Duodenal mucosa (tissue), 2 donors: ENCODE measurements at regions not wholly inside any gene's neighbourhood (a gene's known extent, or its start where the extent isn't known, plus 50 kb on each side); places are given as distances from the start of the nearest gene placed in this dataset.

Source experiments
- H3K27ac ChIP-seq: one replicate; pipeline ENCODE4 v1.7.0; 2013; ENCODE audit warnings: low read depth, low read length
- H3K27me3 ChIP-seq, 2 donors: one replicate each; pipeline ENCODE4 v1.7.0; 2013; ENCODE audit warnings: low read length in 2 of 2, control low read depth in 1 of 2; ENCODE audit not compliant: insufficient read depth in 2 of 2, control insufficient read depth in 1 of 2
- H3K36me3 ChIP-seq, 2 donors: one replicate each; pipeline ENCODE4 v1.7.0; 2013; ENCODE audit warnings: low read length in 2 of 2, control low read depth in 1 of 2; ENCODE audit not compliant: insufficient read depth in 2 of 2, control insufficient read depth in 1 of 2
- H3K4me1 ChIP-seq, 2 donors: one replicate each; pipeline ENCODE4 v1.7.0; 2013; ENCODE audit warnings: low read length in 2 of 2, control low read depth in 1 of 2; ENCODE audit not compliant: insufficient read depth in 2 of 2, control insufficient read depth in 1 of 2
- H3K4me3 ChIP-seq, 2 donors: one replicate each; pipeline ENCODE4 v1.7.0; 2013; ENCODE audit warnings: low read length in 2 of 2, low read depth in 1 of 2
- H3K9ac ChIP-seq, 2 donors: one replicate each; pipeline ENCODE4 v1.7.0; 2013; ENCODE audit warnings: low read length in 2 of 2, low read depth in 1 of 2
- H3K9me3 ChIP-seq, 2 donors: one replicate each; pipeline ENCODE4 v1.7.0; 2013; ENCODE audit warnings: low read length in 2 of 2, control low read depth in 1 of 2; ENCODE audit not compliant: control insufficient read depth in 1 of 2

DNA sequence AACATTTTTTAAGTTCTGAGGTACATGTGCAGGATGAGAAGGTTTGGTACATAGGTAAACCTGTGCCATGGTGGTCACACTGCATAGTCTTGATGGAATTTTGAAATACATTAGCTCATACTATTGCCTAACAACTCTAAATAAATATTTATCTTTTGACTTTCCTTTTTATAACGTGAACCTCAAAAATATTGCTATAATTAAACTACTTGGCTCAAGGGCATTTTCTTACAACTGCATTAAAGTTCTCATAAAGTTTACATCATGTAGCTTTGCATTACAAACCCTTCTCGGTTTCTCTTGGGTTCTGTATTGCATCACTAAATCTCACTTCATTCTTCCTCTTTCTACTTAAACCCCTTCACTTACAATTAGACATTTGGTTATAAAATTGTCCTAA, 636.0 kb upstream of the PTCHD4 start:
- no peak overlapping the region for H3K9ac ChIP-seq
- no peaks in the 10 kb centered on the region for H3K9me3 ChIP-seq
- no peaks in the 10 kb centered on the region for H3K4me1 ChIP-seq
- H3K27me3 ChIP-seq = no peaks in the 10 kb centered on the region
- no peak overlapping the region for H3K4me3 ChIP-seq
- H3K36me3 ChIP-seq = no peaks in the 10 kb centered on the region
- H3K27ac ChIP-seq = no peak overlapping the region

DNA sequence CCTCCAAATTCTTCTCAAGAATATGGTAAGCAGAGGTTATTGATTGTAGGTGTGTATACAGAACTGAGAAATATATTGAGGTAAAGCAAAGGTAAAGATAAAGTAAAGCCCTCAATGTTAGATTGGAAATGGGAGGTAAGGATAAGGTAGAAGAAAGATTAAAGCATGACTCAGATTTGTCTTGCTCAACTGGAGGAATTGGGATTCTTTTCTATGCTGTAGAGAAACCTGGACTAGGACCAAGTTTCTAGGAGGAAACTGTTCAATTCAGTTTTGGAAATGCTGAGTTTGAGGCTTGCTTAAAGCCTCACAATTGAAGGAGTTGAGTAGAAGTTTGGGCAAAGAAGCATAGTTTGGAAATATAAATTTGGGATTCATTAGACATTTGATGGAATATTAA, 634.0 kb upstream of the PTCHD4 start:
- Histone ChIP-seq H3K27me3 (no peaks in the 10 kb centered on the region), H3K9me3 (no peaks in the 10 kb centered on the region), H3K4me3 (no peak overlapping the region), H3K36me3 (no peaks in the 10 kb centered on the region), H3K9ac (no peak overlapping the region), H3K27ac (no peak overlapping the region), H3K4me1 (no peaks in the 10 kb centered on the region)

DNA sequence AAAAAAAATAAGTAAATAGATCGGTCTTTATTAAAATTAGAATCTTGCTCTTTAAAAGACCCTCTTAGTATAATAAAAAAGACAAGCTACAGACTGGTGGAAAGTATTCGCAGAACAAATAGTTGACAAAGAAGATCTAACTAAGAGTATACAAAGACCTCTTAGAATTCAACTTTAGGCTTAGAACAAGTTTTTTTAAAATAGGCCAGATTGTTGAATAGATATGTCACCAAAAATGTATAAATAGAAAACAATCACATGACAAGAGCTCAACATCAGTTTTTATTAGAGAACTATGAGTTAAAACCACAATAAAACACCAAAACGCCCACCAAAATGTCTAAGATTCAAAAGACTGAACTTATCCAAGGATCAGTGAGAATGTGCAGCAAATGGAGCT, 632.7 kb upstream of the PTCHD4 start:
- Histone ChIP-seq H3K9ac (no peak overlapping the region), H3K27ac (no peak overlapping the region), H3K4me1 (no peaks in the 10 kb centered on the region), H3K36me3 (no peaks in the 10 kb centered on the region), H3K27me3 (no peaks in the 10 kb centered on the region), H3K9me3 (no peaks in the 10 kb centered on the region), H3K4me3 (no peak overlapping the region)

DNA sequence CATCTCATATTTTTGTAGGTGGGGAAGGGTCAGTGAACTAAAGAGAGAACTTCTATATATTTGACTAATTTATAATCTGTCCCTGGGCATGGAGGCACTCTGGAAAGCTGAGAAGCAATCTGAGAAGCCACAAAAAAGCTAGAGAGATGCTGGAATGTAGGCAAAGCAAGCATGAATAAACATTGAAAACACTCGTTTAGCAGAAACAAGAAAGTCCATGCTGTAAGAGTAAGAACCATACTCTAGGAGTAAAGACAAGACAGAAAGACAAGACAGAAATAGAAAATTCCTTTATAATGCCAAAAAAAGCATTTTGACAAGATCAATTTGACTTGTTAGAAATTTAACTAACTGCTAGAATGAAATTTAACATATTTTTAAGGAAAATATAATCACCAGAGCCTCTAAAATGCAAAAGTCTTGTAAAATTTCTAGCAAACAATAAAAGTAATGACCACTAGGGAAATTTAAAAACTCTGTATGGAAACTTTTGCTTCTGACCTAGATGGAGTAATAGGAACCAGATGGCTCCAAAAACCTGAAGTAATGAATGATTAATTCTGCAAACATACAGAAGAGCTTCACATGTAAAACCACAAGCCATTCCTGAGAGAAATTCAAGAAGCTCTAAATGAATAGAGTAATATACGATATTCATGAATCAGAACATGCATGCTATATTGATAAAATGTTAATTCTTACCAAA, 625.7 kb upstream of the PTCHD4 start:
- H3K27me3 ChIP-seq = no peaks in the 10 kb centered on the region
- H3K27ac ChIP-seq = no peak overlapping the region
- H3K9ac ChIP-seq = no peak overlapping the region

DNA sequence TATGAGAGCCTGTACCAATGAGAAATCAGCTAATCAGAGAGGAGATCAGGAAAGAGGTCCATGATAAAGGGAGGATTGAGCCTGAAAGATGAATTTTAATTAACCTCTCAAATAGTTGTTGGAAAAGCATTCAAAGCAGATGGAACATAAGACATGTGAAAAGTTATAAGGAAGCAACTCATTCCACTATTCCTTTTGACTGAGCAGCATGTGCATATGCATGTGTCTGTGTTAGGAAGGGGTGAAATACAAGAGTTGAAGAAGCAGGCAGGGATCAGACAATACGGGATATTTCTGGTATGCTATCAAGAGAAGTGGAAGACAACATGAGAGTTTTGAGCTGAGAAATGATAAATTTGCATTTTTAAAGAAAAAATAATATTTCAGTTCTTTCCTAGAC, 624.8 kb upstream of the PTCHD4 start:
- Histone ChIP-seq H3K9me3 (peaks cover 0 to 4% of the 10 kb centered on the region in 2 donors), H3K27ac (no peak overlapping the region), H3K4me3 (no peak overlapping the region), H3K27me3 (no peaks in the 10 kb centered on the region), H3K36me3 (no peaks in the 10 kb centered on the region), H3K9ac (no peak overlapping the region), H3K4me1 (no peaks in the 10 kb centered on the region)

More for the DNA sequence above, 625.7 kb upstream of the PTCHD4 start:
- H3K36me3 ChIP-seq = no peaks in the 10 kb centered on the region
- H3K4me3 ChIP-seq = no peak overlapping the region
- H3K4me1 ChIP-seq = no peaks in the 10 kb centered on the region
- H3K9me3 ChIP-seq = peaks cover 0 to 4% of the 10 kb centered on the region in 2 donors

DNA sequence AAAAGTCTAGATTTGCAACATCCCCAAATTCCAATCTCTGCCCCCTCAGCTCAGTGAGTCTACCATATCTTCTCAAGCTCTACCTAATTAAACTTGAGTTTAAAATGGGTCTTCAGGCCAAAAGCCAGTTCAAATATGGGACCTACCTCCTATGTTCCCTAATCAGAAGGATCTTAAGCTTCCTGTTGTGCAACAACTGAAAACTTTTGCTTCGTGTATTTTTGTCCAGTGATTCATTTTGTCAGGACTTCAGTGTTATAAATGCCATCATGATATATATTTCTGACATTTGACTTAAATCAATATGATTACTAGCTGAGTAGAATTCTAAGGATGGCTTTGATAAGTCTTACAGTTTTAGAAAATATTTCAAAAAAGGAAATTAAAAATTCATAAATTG, 622.6 kb upstream of the PTCHD4 start:
- H3K9ac ChIP-seq = no peak overlapping the region
- H3K36me3 ChIP-seq = no peaks in the 10 kb centered on the region
- H3K4me1 ChIP-seq = no peaks in the 10 kb centered on the region
- no peaks in the 10 kb centered on the region for H3K27me3 ChIP-seq
- H3K9me3 ChIP-seq = peaks cover 0 to 4% of the 10 kb centered on the region in 2 donors
- no peak overlapping the region for H3K4me3 ChIP-seq
- H3K27ac ChIP-seq = no peak overlapping the region

DNA sequence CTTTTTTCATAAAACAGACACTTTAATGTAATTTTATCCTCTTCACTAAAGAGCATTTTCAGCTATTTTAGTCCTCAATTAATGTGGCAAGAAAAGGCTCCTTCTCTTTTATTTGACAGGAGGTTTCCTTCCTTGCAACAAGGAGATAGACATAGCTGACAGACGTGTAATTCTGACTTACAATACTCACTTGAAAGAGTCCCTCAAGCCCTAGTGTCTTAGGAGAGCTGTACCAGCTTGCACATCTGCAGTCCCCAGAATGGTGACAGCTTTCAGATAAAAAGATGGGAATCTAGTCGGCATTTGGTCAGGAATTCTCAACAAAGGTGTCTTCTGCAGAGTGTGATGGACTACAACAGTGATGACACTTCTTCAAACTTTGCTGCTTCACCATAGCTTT, 603.7 kb upstream of the PTCHD4 start:
- Histone ChIP-seq H3K4me1 (no peaks in the 10 kb centered on the region), H3K9me3 (peaks cover 2 to 3% of the 10 kb centered on the region in 2 donors), H3K9ac (no peak overlapping the region), H3K27ac (no peak overlapping the region), H3K4me3 (no peak overlapping the region), H3K27me3 (no peaks in the 10 kb centered on the region), H3K36me3 (no peaks in the 10 kb centered on the region)

DNA sequence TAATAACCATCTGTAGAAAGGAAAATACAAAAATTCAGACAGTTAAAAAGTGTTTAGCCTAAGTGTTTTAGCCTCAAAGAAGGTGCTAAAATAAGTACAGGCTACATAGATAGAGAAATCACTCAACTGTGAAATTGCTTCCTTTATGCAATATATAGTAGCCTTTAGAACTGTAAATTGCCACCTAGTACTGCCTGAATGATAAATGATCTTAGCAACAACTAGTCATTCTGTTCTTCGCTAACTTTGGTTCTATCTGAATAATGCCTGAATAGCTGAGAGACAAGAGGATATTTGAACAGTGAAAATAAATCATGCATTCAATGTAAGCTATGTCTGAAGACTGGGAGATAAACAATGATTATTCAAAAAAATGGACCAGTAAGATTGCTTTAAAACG, 603.3 kb upstream of the PTCHD4 start:
- Histone ChIP-seq H3K36me3 (no peaks in the 10 kb centered on the region), H3K27me3 (no peaks in the 10 kb centered on the region), H3K4me3 (no peak overlapping the region), H3K27ac (no peak overlapping the region), H3K9me3 (no peaks in the 10 kb centered on the region), H3K4me1 (no peaks in the 10 kb centered on the region), H3K9ac (no peak overlapping the region)

DNA sequence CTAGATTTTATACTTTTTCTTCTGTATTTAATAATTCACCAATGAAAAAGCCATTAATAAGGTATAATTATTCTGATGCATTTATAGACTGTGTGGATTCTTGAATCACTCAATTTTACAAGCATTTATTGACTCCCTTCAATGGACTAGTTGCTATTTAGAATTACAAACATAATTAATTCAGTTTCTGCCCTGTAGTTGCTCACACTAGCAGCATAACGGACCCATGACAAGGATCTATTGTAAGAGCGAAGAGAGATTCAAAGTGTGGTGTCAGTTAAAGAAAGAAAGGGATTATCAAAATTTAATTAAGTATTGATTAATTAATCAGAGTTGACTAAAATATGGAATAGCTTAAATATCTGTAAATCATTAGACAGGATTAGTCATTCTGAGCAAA, 602.6 kb upstream of the PTCHD4 start:
- no peaks in the 10 kb centered on the region for H3K36me3 ChIP-seq
- H3K4me3 ChIP-seq = no peak overlapping the region
- H3K9me3 ChIP-seq = no peaks in the 10 kb centered on the region
- no peaks in the 10 kb centered on the region for H3K27me3 ChIP-seq
- H3K27ac ChIP-seq = no peak overlapping the region
- H3K4me1 ChIP-seq = no peaks in the 10 kb centered on the region
- H3K9ac ChIP-seq = no peak overlapping the region

DNA sequence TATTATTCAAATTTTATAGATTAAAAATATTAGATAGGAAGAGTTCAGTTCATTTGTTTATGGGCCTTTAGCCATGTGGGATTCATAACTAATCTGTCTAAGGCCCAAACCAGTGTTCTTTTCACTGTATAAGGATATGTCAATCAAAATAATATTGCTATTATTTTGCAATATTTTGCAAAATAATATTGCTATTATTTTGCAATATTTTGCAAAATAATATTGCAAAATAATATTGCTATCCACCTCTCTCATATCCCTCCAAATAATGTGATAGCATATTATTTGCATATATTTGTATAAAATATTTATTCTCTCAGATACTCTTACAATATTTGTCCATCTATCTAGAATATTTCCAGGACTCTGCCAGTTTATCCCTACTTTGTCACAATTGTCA, 595.3 kb upstream of the PTCHD4 start:
- no peaks in the 10 kb centered on the region for H3K4me1 ChIP-seq
- no peaks in the 10 kb centered on the region for H3K36me3 ChIP-seq
- H3K4me3 ChIP-seq = no peak overlapping the region
- no peak overlapping the region for H3K27ac ChIP-seq
- H3K27me3 ChIP-seq = no peaks in the 10 kb centered on the region
- no peak overlapping the region for H3K9ac ChIP-seq
- peaks cover 0 to 5% of the 10 kb centered on the region in 2 donors for H3K9me3 ChIP-seq

DNA sequence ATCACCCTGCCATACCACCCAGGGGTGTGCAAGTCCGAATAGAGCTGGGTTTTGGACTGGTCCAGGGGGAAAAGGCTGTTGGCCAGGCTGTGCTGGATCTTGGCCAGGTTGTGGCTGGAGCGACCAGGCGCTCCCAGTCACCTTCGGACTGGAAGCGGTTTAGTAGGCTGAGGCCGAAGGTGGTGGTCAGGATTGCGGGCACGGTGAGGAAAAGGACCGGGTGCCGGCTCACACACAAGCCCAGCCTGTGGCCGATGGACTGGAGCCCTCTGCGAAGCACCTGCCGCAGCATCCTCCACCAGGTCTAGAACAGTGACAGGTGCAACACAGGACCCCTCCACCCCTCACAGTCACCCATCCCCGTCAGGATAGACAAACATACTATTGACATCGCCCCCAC, 590.6 kb upstream of the PTCHD4 start:
- peaks cover 0 to 5% of the 10 kb centered on the region in 2 donors for H3K9me3 ChIP-seq
- H3K27ac ChIP-seq = no peak overlapping the region
- H3K4me1 ChIP-seq = no peaks in the 10 kb centered on the region
- H3K36me3 ChIP-seq = no peaks in the 10 kb centered on the region
- H3K27me3 ChIP-seq = no peaks in the 10 kb centered on the region
- no peak overlapping the region for H3K9ac ChIP-seq
- no peak overlapping the region for H3K4me3 ChIP-seq
